Large intestine (tissue), 3 donors: ENCODE measurements at regions not wholly inside any gene's neighbourhood (a gene's known extent, or its start where the extent isn't known, plus 50 kb on each side); places are given as distances from the start of the nearest gene placed in this dataset.
A peak's percentile ranks its signal among the peaks of the same experiment; 100 is the strongest.

Experiments
- DNase-seq, 2 donors: peaks; one replicate each; pipeline versions ENCODE4 v3.0.0 to v3.0.0-alpha.2; 2013
- H3K27ac ChIP-seq: one replicate; pipeline ENCODE4 v1.5.1; 2013; ENCODE audit warnings: low read length
- H3K27me3 ChIP-seq: 2 replicates; pipeline ENCODE4 v1.6.1; 2013; ENCODE audit warnings: low read length; ENCODE audit not compliant: control insufficient read depth, insufficient read depth
- H3K36me3 ChIP-seq: 2 replicates; pipeline ENCODE4 v1.6.1; 2013; ENCODE audit warnings: low read length; ENCODE audit not compliant: control insufficient read depth, insufficient read depth
- H3K4me1 ChIP-seq: one replicate; pipeline ENCODE4 v1.6.1; 2013; ENCODE audit warnings: low read length; ENCODE audit not compliant: control insufficient read depth, insufficient read depth
- H3K4me3 ChIP-seq: one replicate; pipeline ENCODE4 v1.5.1; 2013; ENCODE audit warnings: low read length
- H3K9me3 ChIP-seq: one replicate; pipeline ENCODE4 v1.6.1; 2013; ENCODE audit warnings: mild to moderate bottlenecking, low read depth, low read length, moderate library complexity; ENCODE audit not compliant: control insufficient read depth
- WGBS: methylation state at CpG from one replicate; pipeline ENCODE4 v1.1.5; 2013; ENCODE audit warnings: low lambda C conversion rate; ENCODE audit not compliant: insufficient coverage; 5-methylcytosine and 5-hydroxymethylcytosine counted together

- H3K27me3 ChIP-seq = no peaks in the 10 kb centered on the region
- H3K4me3 ChIP-seq = no peak overlapping the region
- H3K27ac ChIP-seq = no peak overlapping the region
- no peak for DNase-seq
- no peaks in the 10 kb centered on the region for H3K4me1 ChIP-seq
- H3K36me3 ChIP-seq = no peaks in the 10 kb centered on the region
- H3K9me3 ChIP-seq = no peaks in the 10 kb centered on the region
- no CpG with 5 or more reads among the region's 21 CpGs for WGBS
Observed at GRCh38 chr4:108370291-108371141, 201.8 kb upstream of the LEF1 start.

GRCh38 chr4:108369035-108369655 lies 200.4 kb upstream of the LEF1 start:
- H3K4me3 ChIP-seq = no peak overlapping the region
- H3K27ac ChIP-seq = no peak overlapping the region
- no peak for DNase-seq
- 80% methylated on average over 1 of the region's 5 CpGs for WGBS
- H3K4me1 ChIP-seq = no peaks in the 10 kb centered on the region
- H3K27me3 ChIP-seq = no peaks in the 10 kb centered on the region
- H3K9me3 ChIP-seq = no peaks in the 10 kb centered on the region
- no peaks in the 10 kb centered on the region for H3K36me3 ChIP-seq

GRCh38 chr4:108367751-108368150 lies 199.0 kb upstream of the LEF1 start:
- 86% methylated on average over 2 of the region's 2 CpGs for WGBS
- no peaks in the 10 kb centered on the region for H3K9me3 ChIP-seq
- no peak for DNase-seq
- H3K27ac ChIP-seq = no peak overlapping the region
- H3K4me3 ChIP-seq = no peak overlapping the region
- H3K36me3 ChIP-seq = no peaks in the 10 kb centered on the region
- no peaks in the 10 kb centered on the region for H3K4me1 ChIP-seq
- no peaks in the 10 kb centered on the region for H3K27me3 ChIP-seq

GRCh38 chr4:108366716-108367115 lies 198.0 kb upstream of the LEF1 start:
- Histone ChIP-seq H3K27ac (no peak overlapping the region), H3K9me3 (no peaks in the 10 kb centered on the region), H3K4me1 (no peaks in the 10 kb centered on the region), H3K27me3 (no peaks in the 10 kb centered on the region), H3K4me3 (no peak overlapping the region), H3K36me3 (no peaks in the 10 kb centered on the region)
- DNase-seq = no peak
- no CpG with 5 or more reads among the region's 1 CpG for WGBS

GRCh38 chr4:108365551-108365950 lies 196.8 kb upstream of the LEF1 start:
- WGBS = no CpG with 5 or more reads among the region's 7 CpGs
- H3K9me3 ChIP-seq = no peaks in the 10 kb centered on the region
- H3K4me3 ChIP-seq = no peak overlapping the region
- H3K27ac ChIP-seq = no peak overlapping the region
- H3K4me1 ChIP-seq = no peaks in the 10 kb centered on the region
- no peaks in the 10 kb centered on the region for H3K27me3 ChIP-seq
- no peak for DNase-seq
- no peaks in the 10 kb centered on the region for H3K36me3 ChIP-seq

- Histone ChIP-seq H3K27me3 (no peaks in the 10 kb centered on the region), H3K27ac (no peak overlapping the region), H3K4me1 (no peaks in the 10 kb centered on the region), H3K36me3 (no peaks in the 10 kb centered on the region), H3K9me3 (no peaks in the 10 kb centered on the region), H3K4me3 (no peak overlapping the region)
- DNase-seq = no peak
- WGBS = no CpG with 5 or more reads among the region's 3 CpGs
Observed at GRCh38 chr4:108361886-108362285, 193.2 kb upstream of the LEF1 start.

GRCh38 chr4:108361446-108361820 lies 192.7 kb upstream of the LEF1 start:
- no peak overlapping the region for H3K27ac ChIP-seq
- H3K4me3 ChIP-seq = no peak overlapping the region
- H3K27me3 ChIP-seq = no peaks in the 10 kb centered on the region
- WGBS = no CpG with 5 or more reads among the region's 2 CpGs
- no peaks in the 10 kb centered on the region for H3K4me1 ChIP-seq
- no peak for DNase-seq
- H3K36me3 ChIP-seq = no peaks in the 10 kb centered on the region
- no peaks in the 10 kb centered on the region for H3K9me3 ChIP-seq

GRCh38 chr4:108360754-108361445 lies 192.2 kb upstream of the LEF1 start:
- Histone ChIP-seq H3K27ac (no peak overlapping the region), H3K36me3 (no peaks in the 10 kb centered on the region), H3K9me3 (no peaks in the 10 kb centered on the region), H3K4me3 (no peak overlapping the region), H3K27me3 (no peaks in the 10 kb centered on the region), H3K4me1 (no peaks in the 10 kb centered on the region)
- no CpG with 5 or more reads among the region's 12 CpGs for WGBS
- peak in 1 of 2 donors; percentile 14 for DNase-seq

- no peak overlapping the region for H3K4me3 ChIP-seq
- H3K27ac ChIP-seq = no peak overlapping the region
- H3K9me3 ChIP-seq = no peaks in the 10 kb centered on the region
- H3K4me1 ChIP-seq = no peaks in the 10 kb centered on the region
- H3K27me3 ChIP-seq = no peaks in the 10 kb centered on the region
- 63% methylated on average over 2 of the region's 10 CpGs for WGBS
- no peak for DNase-seq
- no peaks in the 10 kb centered on the region for H3K36me3 ChIP-seq
Observed at GRCh38 chr4:108359986-108360681, 191.4 kb upstream of the LEF1 start.
